ENCODE measurements at regions not wholly inside any gene's neighbourhood (a gene's known extent, or its start where the extent isn't known, plus 50 kb on each side); places are given as distances from the start of the nearest gene placed in this dataset.
A peak's percentile ranks its signal among the peaks of the same experiment; 100 is the strongest.

GRCh38 chr15:62912282-62912681 lies 130.3 kb upstream of the TPM1 start:
- in situ Hi-C loops (cut with HindIII; ENCODE audit: low pct_unique_long_range_greater_than_20kb, low sequenced_read_pairs) = no loop called here
- no peak for TF ChIP-seq JUND (IDR thresholded peaks at IDR 0.05; ENCODE audit: low read depth)
- DNase-seq (ENCODE audit: low read depth in 1 of 2, low spot score in 1 of 2) = no peak

GRCh38 chr15:62912808-62913207 lies 129.7 kb upstream of the TPM1 start:
- TF ChIP-seq JUND (IDR thresholded peaks at IDR 0.05; ENCODE audit: low read depth) = no peak
- peak in 1 of 2 experiments; percentile 33 for DNase-seq (ENCODE audit: low read depth in 1 of 2, low spot score in 1 of 2)
- in situ Hi-C loops (cut with HindIII; ENCODE audit: low pct_unique_long_range_greater_than_20kb, low sequenced_read_pairs) = no loop called here

DNA sequence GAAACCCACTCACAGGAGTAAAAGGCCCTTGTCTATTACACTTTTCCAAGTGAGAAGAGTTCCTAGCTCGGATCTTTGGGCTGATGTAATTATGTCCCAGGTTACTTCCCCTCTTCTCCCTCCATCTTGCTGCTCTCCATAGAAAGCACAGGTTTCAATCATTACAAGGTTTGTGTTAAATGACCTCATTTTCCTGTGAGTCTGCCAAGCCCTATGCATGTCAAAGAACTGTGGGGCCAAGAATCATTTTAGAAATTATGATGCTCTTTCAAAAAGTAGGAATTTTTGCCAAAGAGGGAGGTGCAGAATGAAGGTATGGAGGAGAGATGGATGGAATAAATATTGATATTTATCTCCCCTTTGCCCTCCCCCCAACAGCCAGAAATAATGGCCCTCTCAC lies 129.3 kb upstream of the TPM1 start:
- DNase-seq (ENCODE audit: low read depth in 1 of 2, low spot score in 1 of 2) = no peak
- in situ Hi-C loops (cut with HindIII; ENCODE audit: low pct_unique_long_range_greater_than_20kb, low sequenced_read_pairs) = no loop called here
- TF ChIP-seq JUND (IDR thresholded peaks at IDR 0.05; ENCODE audit: low read depth) = no peak

- peak in 1 of 2 experiments; percentile 83 for DNase-seq (ENCODE audit: low read depth in 1 of 2, low spot score in 1 of 2)
- in situ Hi-C loops (cut with HindIII; ENCODE audit: low pct_unique_long_range_greater_than_20kb, low sequenced_read_pairs) = no loop called here
- TF ChIP-seq JUND (IDR thresholded peaks at IDR 0.05; ENCODE audit: low read depth) = no peak
Observed at GRCh38 chr15:62914461-62915079, 128.0 kb upstream of the TPM1 start.

DNA sequence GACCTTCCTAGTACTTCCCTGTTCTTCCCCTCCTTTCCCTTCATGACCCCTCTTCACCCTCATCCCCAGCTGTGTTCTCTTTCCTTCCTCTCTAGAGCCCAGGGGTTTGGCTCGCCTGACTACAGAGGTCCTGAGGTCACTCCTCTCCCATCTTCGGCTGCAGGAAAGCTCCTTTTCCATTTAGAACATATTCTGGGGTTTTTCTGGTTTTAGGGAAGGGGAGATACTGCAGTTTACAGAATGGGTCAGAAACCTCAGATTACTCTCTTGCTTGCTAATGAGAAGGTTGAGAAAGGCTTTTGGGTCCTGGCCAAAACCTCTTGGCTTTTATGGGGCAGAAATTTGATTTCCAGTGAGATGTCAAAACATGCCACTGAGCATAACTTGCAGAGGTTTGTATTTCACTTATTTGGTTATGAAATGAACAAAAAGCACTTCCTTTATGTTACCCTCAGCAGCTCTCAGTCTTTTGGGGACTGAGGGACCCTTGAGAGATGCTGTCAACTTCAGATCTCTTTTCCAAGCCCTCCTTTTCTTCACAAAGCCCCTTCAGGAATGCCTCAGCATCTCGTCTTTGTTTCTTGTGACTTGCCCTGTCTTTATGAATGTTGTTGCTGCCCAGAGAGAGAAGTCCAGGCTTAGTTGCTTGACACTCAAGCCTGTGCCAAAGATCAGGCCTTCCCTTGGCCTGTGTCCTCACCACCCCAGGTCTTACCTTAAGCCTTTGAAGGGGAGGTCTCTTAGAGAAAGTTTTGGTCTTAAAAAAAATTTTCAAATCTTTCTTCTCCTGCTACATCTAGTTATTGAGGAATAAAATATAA lies 121.7 kb upstream of the TPM1 start:
- TF ChIP-seq JUND (IDR thresholded peaks at IDR 0.05; ENCODE audit: low read depth) = no peak
- no peak for DNase-seq (ENCODE audit: low read depth in 1 of 2, low spot score in 1 of 2)
- in situ Hi-C loops (cut with HindIII; ENCODE audit: low pct_unique_long_range_greater_than_20kb, low sequenced_read_pairs) = no loop called here

DNA sequence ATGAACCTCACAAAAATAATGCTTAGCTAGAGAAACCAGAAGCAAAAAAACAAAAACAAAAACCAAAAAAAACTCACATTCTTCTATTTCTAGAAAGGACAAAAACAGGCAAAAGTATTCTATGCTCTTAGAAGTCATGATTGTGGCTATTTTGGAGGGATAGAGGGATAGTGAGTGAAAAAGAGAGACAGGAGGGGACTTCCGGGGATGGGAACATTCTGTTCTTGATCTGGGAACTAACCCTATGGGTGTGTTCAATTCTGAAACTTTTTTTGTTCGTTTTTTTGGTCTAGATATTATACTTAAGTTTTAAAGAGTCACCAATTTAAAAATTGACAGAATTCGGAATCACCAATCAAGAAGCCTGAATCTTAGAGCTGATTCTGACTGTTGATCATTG lies 120.0 kb upstream of the TPM1 start:
- no peak for TF ChIP-seq JUND (IDR thresholded peaks at IDR 0.05; ENCODE audit: low read depth)
- in situ Hi-C loops (cut with HindIII; ENCODE audit: low pct_unique_long_range_greater_than_20kb, low sequenced_read_pairs) = no loop called here
- no peak for DNase-seq (ENCODE audit: low read depth in 1 of 2, low spot score in 1 of 2)

DNA sequence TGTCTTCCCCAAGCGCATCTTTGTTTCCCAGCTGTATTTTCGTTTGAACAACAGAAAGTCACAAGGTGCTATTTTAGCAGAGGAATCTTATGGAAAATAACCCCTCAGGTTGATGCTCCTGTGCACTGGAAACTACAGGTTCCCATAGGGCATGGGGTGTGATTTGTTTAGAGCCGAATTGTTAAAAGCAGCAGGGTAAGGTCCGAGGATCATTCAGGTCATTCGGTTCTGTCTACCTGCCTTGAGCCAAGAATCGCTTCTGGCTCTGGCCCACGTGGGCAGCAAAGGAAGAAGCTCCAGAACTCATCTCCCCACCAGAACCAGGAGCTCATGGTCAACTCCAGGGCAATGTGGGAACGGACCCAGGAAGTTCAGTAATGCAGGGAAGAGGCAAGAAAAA lies 116.7 kb upstream of the TPM1 start:
- in situ Hi-C loops (cut with HindIII; ENCODE audit: low pct_unique_long_range_greater_than_20kb, low sequenced_read_pairs) = no loop called here
- no peak for TF ChIP-seq JUND (IDR thresholded peaks at IDR 0.05; ENCODE audit: low read depth)
- DNase-seq (ENCODE audit: low read depth in 1 of 2, low spot score in 1 of 2) = no peak

- in situ Hi-C loops (cut with HindIII; ENCODE audit: low pct_unique_long_range_greater_than_20kb, low sequenced_read_pairs) = no loop called here
- DNase-seq (ENCODE audit: low read depth in 1 of 2, low spot score in 1 of 2) = no peak
- no peak for TF ChIP-seq JUND (IDR thresholded peaks at IDR 0.05; ENCODE audit: low read depth)
Observed at GRCh38 chr15:62927196-62927595, 115.4 kb upstream of the TPM1 start.

GRCh38 chr15:62927836-62928235 lies 114.7 kb upstream of the TPM1 start:
- TF ChIP-seq JUND (IDR thresholded peaks at IDR 0.05; ENCODE audit: low read depth) = no peak
- no peak for DNase-seq (ENCODE audit: low read depth in 1 of 2, low spot score in 1 of 2)
- in situ Hi-C loops (cut with HindIII; ENCODE audit: low pct_unique_long_range_greater_than_20kb, low sequenced_read_pairs) = no loop called here

DNA sequence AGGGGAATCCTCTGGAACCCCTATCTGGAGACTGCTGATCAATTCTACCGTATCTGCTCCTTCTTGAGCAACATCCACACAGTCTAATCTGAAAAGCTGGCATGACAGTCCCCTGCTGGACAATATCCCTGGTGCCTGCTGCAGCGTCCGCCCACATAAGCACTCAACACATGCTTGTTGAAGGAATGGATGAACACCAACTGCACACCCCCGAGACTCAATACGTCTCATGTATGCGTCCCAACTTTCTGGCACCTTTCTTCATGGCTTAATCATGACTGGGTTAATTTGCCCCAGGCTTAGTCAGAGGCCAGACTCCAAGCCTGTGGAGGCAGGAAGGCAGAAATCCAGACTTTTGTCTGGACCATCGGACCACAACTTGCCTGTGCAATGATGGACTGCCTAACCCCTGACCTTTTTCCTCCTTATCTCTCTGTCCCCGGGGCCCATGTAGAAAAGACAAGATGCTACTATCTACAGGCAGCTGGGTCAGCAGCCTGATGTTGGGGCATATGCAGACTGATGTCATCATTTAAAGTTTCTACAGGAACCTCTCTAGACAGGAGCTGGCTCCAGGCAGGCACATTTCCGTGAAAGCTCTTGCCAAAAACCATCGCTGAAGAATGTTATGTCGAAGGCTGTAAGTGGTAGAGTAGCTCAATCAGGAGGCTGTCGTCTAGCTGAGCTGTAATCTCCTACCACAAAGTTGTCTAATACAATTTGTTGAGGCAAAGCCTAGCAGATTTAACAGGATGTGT lies 114.1 kb upstream of the TPM1 start:
- in situ Hi-C loops (cut with HindIII; ENCODE audit: low pct_unique_long_range_greater_than_20kb, low sequenced_read_pairs) = no loop called here
- TF ChIP-seq JUND (IDR thresholded peaks at IDR 0.05; ENCODE audit: low read depth) = no peak
- DNase-seq (ENCODE audit: low read depth in 1 of 2, low spot score in 1 of 2) = no peak

DNA sequence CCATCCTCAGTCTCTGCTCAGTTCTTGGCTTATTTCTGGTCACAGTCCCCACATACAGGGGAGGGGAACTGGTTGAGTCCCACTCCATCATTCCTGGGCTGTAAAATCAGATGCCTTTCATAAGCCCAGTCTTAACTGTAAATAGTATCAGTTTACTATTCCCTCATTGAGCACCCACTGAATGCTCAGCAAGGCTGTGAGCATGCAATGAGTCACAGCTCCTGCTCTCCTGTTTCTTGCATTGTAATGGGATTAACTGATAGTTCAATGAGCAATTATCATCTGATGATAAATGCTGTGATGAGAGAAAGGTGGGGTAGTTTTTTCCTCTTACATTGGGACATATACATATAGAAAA lies 113.6 kb upstream of the TPM1 start:
- no peak for DNase-seq (ENCODE audit: low read depth in 1 of 2, low spot score in 1 of 2)

GRCh38 chr15:62931650-62932049 lies 110.9 kb upstream of the TPM1 start:
- in situ Hi-C loops (cut with HindIII; ENCODE audit: low pct_unique_long_range_greater_than_20kb, low sequenced_read_pairs) = no loop called here
- TF ChIP-seq JUND (IDR thresholded peaks at IDR 0.05; ENCODE audit: low read depth) = no peak

More for the DNA sequence above, 113.6 kb upstream of the TPM1 start:
- in situ Hi-C loops (cut with HindIII; ENCODE audit: low pct_unique_long_range_greater_than_20kb, low sequenced_read_pairs) = no loop called here
- TF ChIP-seq JUND (IDR thresholded peaks at IDR 0.05; ENCODE audit: low read depth) = no peak

GRCh38 chr15:62932436-62932835 lies 110.1 kb upstream of the TPM1 start:
- no peak for DNase-seq (ENCODE audit: low read depth in 1 of 2, low spot score in 1 of 2)
- TF ChIP-seq JUND (IDR thresholded peaks at IDR 0.05; ENCODE audit: low read depth) = no peak
- in situ Hi-C loops (cut with HindIII; ENCODE audit: low pct_unique_long_range_greater_than_20kb, low sequenced_read_pairs) = no loop called here

More at GRCh38 chr15:62931650-62932049, 110.9 kb upstream of the TPM1 start:
- DNase-seq (ENCODE audit: low read depth in 1 of 2, low spot score in 1 of 2) = no peak
